Kidney capillary endothelial cell (primary cell): ENCODE measurements at regions not wholly inside any gene's neighbourhood (a gene's known extent, or its start where the extent isn't known, plus 50 kb on each side); places are given as distances from the start of the nearest gene placed in this dataset.
"Not testable (repeated sequence)": the region's sequence is repeated elsewhere in the genome, so short reads cannot be mapped to it uniquely, and the experiment has no call there.

ENCODE experiments used
- DNase-seq: peaks from one replicate; pipeline ENCODE4 v3.0.0-alpha.2; 2018; ENCODE audit warnings: low spot score

GRCh38 chr7:26087321-26088091 lies 64.5 kb upstream of the NFE2L3 start:
- no peak for DNase-seq

GRCh38 chr7:26089469-26089868 lies 62.5 kb upstream of the NFE2L3 start:
- not testable (repeated sequence) for DNase-seq

DNA sequence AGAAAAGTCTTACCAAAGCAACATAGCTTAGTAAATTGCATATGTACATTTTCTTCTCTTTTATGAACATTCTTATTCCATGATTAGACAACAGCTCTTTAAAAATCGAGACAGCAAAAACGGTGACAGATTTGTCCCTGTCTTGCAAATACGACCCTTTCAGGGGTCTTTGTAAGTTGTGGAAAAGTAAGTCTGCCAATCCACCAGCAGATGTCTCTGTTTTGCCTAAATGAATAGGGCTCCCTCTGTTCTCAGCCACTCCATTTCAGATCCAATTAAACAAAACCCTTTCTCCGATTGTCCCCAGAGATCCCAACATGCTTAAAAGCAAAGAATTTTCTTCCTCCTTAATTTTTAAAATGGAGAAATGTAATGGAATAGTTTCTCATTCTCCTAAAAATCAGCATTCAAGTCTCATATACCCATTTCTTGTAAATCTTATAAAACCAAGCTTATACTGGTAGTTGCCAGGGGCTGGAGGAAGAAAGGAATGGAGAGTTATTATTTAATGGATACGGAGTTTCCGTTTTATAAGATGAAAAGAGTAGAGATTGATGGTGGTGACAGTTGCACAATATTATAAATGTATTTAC lies 61.0 kb upstream of the NFE2L3 start:
- peak; percentile 46 for DNase-seq

- no peak for DNase-seq
Observed at GRCh38 chr7:26091933-26092332, 60.1 kb upstream of the NFE2L3 start.

DNA sequence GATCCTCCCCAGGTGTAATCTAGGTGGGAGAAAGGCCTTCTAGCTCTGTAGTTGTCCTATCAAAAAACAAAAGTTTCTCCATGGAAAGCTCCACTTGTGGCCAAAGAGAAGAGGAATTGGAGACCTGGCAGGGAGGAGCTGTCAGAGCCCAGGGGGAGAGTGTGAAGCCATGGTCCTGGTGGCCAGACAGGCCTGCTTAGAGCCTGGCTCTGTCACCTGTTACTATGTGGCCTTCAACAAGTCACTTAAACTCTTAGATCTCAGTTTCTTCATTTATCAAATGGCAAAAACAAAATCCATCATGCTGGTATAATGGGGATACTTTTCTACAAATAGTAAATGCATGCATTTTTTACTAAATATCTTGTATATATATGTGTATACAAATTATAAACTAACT lies 59.0 kb upstream of the NFE2L3 start:
- no peak for DNase-seq

GRCh38 chr7:26096136-26096535 lies 55.9 kb upstream of the NFE2L3 start:
- no peak for DNase-seq

DNA sequence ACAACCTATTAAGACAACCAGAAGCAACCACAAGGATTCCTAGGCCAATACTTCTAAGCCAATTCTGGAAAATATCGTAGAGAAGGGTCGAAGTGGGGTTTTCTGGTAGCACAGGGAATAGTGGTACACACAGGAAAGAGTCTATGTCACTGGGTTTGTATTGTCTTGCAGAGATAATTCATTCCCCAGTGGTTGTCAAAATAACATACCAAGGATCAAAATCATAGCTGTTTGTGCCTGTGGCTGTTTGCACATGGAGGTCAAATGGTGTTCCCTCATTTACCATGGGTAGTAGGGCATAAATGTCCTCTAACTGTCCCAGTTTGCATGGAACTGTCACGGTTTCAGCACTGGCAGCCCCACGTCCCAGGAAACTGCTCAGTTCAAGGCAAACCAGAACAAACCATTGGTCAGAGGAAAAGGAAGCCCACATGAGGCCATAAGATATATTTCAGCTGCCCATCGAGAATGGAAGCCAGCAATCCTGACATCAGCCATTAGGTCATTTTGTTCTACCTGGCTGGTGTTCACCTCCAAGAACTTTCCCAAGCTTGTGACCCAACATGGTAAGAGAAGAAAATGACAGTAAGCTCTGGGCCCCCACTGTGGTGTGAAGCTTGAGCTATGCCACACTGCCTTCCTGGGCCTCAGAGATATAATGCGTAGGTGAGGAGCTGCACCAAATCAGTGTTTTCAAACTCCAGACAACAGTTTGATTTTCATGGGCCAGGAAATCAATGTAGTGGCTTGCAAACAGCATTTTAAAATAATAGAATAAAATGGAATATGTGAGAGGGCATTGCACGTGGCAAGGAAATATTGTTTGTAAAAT lies 53.9 kb upstream of the NFE2L3 start:
- DNase-seq, result no peak

- DNase-seq, result no peak
Observed at GRCh38 chr7:26099236-26099635, 52.8 kb upstream of the NFE2L3 start.

- no peak for DNase-seq
Observed at GRCh38 chr7:26100406-26101339, 51.3 kb upstream of the NFE2L3 start.

- peak; percentile 33 for DNase-seq
Observed at GRCh38 chr7:26101361-26102151, 50.4 kb upstream of the NFE2L3 start.

GRCh38 chr7:26102176-26102575 lies 49.8 kb upstream of the NFE2L3 start:
- DNase-seq, result no peak
